ENCODE measurements at regions not wholly inside any gene's neighbourhood (a gene's known extent, or its start where the extent isn't known, plus 50 kb on each side); places are given as distances from the start of the nearest gene placed in this dataset.

GRCh38 chr18:32621034-32621433 is 150.4 kb upstream of the GAREM1 start:
- no peak for DNase-seq (ENCODE audit: low read depth, low spot score)

DNA sequence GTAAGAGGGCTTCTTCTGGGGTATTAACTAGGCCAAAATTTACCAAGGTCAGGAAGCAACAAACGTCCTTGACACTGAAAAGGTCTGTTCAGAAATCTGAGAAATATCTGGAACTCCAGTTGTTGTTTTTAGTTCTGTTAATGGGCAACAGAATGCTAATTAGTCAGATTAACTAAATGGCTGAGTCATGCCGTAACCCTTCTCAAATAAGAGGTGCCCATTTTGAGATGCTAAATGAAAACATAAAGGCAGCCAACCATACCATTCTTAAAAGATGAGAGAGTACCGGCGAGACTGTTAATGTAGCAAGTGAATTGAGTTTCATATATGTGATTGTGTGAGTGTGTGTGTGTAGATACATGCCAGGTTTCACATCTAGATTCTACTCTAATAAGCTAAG is 147.9 kb upstream of the GAREM1 start:
- no peak for DNase-seq (ENCODE audit: low read depth, low spot score)

DNA sequence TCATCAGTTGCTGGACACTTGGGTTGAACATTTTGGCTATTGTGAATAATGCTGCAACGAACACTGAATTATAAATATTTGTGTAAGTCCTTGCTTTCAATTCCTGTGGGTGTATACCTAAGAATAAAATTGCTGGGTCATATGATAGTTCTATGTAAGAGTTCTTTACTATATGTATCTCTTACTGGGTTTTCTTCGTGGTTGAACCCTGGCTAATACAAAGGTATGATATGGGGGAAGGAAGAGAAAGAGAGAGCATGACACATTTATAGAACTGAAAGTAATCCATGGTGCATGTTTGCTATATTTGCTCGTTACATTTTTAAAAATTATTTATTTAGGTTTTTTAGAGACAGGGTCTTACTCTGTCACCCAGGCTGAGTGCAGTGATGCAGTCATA is 143.1 kb upstream of the GAREM1 start:
- no peak for DNase-seq (ENCODE audit: low read depth, low spot score)

- DNase-seq (ENCODE audit: low read depth, low spot score): no peak
These were observed 142.0 kb upstream of the GAREM1 start for GRCh38 chr18:32612651-32613050.

- no peak for DNase-seq (ENCODE audit: low read depth, low spot score)
These were observed 139.5 kb upstream of the GAREM1 start for GRCh38 chr18:32610176-32610575.

DNA sequence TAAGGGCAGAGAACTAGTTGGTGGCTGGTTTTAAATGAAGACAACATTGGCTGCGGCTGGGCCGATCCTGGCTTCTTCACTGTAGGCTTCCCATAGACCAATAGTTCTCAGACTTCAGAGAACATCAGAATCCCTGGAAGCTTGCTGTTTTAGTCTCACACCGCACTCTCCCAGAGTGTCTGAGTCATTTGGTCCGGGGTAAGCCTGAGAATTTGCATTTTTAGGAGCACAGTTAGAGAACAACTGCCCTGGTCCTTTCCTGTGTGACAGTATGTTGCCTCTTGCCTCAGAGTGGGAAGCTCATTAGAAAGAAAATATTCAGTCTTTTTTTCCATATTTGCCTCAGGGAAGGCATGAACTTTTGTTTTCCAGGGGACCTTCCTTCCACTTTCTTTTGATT is 137.1 kb upstream of the GAREM1 start:
- DNase-seq (ENCODE audit: low read depth, low spot score): no peak

DNA sequence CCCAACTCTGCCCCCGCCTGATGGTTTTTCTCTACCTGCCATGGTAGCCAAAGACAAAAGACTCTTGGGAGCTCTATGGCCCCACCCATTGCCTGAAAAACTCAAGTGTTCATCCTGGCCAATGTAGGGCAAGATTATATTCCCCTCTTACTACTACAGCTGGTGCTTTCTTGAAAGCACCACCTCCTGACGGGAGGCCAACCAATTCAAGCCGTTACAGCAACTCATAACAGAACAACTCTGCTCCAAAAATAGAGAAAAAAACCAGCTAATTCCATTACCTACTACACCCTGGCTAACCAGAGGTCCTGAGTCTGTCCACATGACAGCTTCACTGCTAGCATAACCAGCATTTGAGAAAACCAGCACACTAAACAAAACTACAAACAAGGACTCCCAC is 127.5 kb upstream of the GAREM1 start:
- no peak for DNase-seq (ENCODE audit: low read depth, low spot score)

DNA sequence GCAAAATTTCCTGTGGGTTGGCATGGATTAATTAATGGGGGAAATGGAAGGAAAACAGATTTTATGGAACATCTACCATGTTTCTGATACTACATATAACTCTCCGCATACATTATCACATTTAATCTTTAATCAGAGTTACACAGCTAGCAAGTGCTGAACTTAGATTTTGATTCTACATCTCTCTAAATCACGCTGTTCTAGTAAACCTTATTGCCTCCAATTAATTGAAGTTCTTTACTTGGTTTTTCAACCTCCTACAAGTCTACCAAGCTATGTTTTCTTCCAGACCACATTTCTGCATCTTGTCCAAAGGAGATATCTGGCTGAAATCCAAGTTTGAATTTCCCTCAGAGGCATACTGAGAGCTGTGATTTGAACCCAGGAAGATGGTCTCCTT is 125.8 kb upstream of the GAREM1 start:
- DNase-seq (ENCODE audit: low read depth, low spot score): no peak

DNA sequence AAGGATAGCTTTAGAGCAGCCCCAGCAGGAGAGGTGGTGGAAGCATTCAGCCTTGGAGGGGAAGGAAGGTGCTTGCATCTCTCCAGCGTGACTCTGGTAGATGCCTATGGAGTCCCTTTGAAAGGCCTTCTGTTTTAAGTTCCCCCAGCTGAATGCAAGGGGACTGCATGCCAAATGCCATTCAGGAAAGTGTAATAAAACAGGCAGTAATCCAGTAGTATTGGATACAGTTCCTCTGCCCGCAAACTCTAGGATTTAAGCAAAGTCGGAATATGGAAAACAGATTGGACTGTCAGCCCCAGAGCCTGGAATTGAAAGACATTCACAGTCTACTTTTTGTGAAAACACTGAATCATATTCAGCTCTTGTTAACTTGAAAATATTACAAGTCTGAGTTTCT is 125.2 kb upstream of the GAREM1 start:
- no peak for DNase-seq (ENCODE audit: low read depth, low spot score)

DNA sequence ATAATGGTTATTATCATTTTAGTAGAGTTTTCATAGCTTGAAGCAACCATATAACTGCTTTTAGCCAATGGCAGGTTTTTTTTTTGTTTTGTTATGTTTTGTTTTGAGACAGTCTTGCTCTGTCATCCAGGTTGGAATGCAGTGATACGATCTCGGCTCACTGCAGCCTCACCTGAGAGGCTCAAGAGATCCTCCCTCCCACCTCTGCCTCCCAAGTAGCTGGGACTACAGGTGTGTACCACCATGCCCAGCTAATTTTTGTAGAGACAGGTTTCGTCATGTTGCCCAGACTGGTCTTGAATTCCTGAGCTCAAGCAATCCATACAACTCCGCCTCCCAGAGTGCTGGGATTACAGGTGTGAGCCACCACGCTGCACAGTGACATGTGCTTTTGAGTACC is 117.5 kb upstream of the GAREM1 start:
- no peak for DNase-seq (ENCODE audit: low read depth, low spot score)

- no peak for DNase-seq (ENCODE audit: low read depth, low spot score)
These were observed 112.7 kb upstream of the GAREM1 start for GRCh38 chr18:32583431-32583830.

DNA sequence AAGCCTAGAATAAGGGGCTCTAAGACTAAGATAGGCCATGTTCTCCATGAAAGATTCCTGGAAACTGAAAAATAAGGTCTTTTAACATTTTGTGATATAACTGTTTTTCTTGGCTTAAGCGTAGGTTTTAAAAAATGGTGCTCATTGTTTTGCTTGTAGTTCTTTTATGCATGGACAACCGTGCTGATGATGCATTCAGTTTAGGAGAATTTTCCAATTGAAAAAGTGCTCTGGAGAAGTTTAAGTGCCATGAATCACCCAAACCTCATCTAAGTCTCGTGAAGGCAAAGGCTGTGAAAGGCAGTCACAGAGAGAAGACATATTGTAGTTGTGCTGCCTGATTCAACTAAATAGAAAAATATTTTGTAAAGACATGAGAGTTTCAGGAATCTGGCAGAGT is 111.8 kb upstream of the GAREM1 start:
- no peak for DNase-seq (ENCODE audit: low read depth, low spot score)

DNA sequence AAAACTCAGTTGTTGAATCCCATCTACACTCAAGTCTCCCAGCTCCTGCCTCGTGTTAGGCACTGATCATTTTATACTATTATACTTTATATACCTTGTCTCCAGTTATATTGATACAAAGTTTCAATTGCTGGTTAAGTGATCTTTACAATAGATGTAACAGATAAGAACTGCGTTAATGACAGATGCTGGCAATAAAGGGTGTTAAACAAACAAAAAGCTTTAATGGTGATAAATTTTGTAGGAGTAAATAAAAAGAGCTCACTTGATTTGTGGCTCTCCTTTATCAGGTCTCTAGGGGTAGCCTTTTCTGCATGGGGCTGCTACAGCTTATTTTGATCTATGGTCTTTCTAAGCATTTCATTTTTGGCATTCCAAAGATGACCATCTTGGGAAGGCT is 106.9 kb upstream of the GAREM1 start:
- no peak for DNase-seq (ENCODE audit: low read depth, low spot score)

DNA sequence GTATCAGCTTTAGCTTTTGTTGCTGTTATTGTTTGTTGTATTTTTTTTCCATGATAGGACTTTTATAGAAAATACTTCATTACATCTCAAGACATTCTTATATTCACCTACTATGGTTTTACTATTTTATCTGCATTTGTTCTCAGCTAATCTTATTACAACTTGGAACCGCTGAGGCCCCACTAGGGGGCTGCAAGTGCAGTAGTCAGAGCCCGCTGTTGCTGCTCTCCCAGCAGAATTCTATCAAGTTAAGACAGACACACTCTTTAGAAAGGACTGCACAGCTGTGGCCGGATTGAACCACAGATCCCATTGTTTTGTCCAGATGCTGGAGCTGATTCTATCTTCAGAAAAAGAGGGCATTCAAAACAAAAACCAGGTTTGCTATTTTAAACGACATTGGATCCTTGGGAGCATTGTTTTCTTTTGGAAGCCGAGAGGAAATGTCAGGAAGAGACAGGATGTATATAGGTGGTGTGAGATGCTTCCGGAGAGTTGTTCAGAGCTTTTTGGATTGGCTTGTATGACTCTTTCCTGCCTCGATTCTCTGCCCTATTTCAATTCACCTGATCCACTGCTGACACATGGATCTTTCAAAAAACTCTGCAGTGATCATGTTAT is 105.7 kb upstream of the GAREM1 start:
- peak; percentile 13 for DNase-seq (ENCODE audit: low read depth, low spot score)

DNA sequence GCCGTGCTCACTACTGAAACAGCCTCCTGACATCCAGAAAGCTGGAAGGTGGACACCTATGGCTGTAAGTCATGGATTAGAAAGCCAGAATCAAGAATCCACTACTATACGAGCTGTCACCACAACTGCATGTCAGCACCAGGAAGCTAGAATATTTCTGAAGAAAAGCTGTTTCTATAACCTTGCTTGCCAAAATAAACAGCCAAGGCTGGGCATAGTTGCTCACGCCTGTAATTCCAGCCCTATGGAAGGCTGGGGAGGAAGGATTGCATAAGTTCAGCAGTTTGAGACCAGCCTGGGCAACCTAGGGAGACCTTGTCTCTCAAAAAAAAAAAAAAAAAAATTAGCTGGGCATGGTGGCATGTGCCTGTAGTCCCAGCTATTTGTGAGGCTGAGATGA is 96.3 kb upstream of the GAREM1 start:
- DNase-seq (ENCODE audit: low read depth, low spot score): no peak

DNA sequence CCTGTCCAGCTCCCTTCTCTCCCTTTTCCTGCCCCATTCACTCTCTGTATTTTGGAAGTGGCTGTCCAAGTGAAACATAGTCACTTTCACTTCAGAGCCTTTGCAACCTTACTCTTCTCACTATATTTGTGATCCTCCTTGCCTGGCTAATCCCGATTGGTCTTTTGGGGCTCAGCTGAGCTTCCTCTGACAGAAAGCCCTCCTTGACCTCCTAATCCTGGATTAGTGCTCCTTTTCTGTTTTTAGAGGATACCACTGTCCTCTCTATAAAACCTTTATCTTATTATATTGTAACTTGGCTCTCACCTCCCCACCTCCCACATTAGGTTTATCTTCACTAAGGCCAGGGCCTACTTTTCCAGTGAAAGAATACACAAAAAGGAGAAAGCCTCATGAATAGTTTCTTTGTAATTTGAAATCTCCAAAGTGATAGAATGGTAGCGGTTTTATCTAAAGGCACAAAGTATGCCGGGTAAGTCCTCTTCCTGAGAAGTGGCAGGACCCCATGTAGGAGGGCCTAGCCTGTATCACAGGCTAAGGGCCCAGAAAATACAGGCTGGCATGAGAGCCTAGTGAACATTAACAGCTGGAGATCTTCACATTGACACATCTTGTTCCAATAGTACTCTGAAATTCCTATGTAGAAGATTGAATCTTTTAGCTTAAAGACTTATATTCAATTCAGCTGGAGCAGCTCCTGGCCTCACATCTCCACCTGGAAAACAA is 83.1 kb upstream of the GAREM1 start:
- DNase-seq (ENCODE audit: low read depth, low spot score): no peak

- DNase-seq (ENCODE audit: low read depth, low spot score): peak; percentile 2
These were observed 82.5 kb upstream of the GAREM1 start for GRCh38 chr18:32553174-32553573.

GRCh38 chr18:32552421-32553030 is 81.8 kb upstream of the GAREM1 start:
- DNase-seq (ENCODE audit: low read depth, low spot score): peak; percentile 65

DNA sequence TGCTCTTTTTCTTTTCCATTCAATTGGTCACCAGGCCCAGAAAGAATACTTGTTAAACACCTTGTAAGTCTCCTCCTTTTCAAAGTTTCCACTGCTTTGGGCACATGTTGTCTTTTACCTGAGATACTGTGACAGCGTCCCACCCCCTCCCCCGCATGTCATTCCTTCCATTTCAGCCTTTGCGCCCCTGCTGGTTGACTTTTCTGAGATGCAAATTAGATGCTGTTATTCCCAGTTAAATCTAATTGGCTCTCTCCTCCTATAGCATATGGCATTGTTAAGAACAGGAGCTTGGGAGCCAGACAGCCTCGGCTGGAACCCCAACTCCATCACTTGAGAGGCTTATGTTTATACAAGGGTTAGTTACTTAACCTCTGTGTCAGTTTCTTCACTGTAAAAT is 80.3 kb upstream of the GAREM1 start:
- DNase-seq (ENCODE audit: low read depth, low spot score): peak; percentile 50

DNA sequence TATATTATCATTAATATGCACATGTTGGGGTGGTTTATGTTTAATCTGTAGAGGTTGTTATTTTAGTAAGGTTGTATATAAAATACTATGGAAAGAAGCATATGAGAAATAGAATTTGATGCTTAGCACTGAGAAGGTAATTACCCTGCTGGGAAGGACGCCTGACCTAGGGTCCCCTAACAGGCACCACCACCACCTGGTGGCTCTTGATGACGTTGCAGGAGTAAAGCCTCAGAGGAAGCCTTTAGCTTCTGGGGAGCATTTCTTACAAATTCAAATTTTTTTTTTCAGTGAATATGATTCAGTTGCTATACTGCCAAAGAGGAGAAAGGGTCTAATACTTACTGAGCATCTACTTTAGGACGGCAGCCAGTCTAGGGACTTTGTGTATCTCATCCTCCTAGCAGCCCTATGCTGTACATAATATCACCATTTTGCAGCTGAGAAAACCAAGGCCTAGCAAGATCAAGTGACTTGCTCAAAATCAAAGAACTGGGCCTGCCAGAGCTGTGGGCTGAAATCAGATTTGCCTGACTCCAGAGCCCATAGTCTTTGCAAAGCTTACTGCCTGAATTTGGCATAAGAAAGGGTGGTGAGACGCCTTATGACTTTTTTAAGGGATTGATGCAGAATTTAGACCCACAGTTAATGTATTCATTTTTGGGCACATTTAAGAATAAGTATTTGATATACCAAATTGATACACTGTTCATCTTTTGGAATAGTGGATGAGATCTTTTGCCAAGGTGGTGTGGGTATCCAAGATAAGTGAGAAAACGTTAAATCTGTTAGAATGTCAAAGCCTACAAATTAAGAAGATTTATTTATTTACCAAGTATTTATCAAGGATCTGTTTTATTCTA is 78.8 kb upstream of the GAREM1 start:
- peak; percentile 48 for DNase-seq (ENCODE audit: low read depth, low spot score)

- peak; percentile 44 for DNase-seq (ENCODE audit: low read depth, low spot score)
These were observed 78.0 kb upstream of the GAREM1 start for GRCh38 chr18:32548688-32549087.

DNA sequence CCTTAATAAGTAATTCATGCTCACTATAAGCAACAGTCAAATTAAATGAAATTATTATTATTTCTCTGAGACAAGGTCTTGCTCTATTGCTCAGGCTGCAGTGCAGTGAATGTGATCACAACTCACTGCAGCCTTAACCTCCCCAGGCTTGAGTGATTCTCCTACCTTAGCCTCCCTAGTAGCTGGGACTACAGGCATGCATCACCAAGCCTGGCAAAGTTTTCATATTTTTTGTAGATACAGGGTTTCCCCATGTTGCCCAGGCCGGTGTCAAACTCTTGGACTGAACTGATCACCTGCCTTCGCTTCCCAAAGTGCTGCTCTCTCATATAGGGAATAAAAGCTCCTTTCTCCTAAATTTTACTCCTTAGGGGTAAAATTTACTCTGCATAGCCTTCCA is 74.9 kb upstream of the GAREM1 start:
- no peak for DNase-seq (ENCODE audit: low read depth, low spot score)

All from ELF-1 (cell line).